Peyer's patch (tissue), 4 donors: ENCODE measurements at regions not wholly inside any gene's neighbourhood (a gene's known extent, or its start where the extent isn't known, plus 50 kb on each side); places are given as distances from the start of the nearest gene placed in this dataset.

Experiments
- DNase-seq, 3 donors: peaks; one replicate each; pipeline ENCODE4 v3.0.0-alpha.2; 2017 to 2019
- H3K27ac ChIP-seq, 4 donors: fragments of 200-600 bp; sonication (generic); one replicate each; pipeline ENCODE4 v1.5.1; 2016 to 2019
- H3K27me3 ChIP-seq, 2 donors: fragments of 200-600 bp; sonication (generic); one replicate each; pipeline ENCODE4 v1.5.1; 2019
- H3K36me3 ChIP-seq, 3 donors: fragments of 200-600 bp; sonication (generic); one replicate each; pipeline ENCODE4 v1.5.1; 2016 to 2019
- H3K4me1 ChIP-seq, 4 donors: fragments of 200-600 bp; sonication (generic); one replicate each; pipeline ENCODE4 v1.5.1; 2016 to 2019
- H3K4me3 ChIP-seq, 4 donors: fragments of 200-600 bp; sonication (generic); 1 replicate in 3 of 4; 2 replicates in 1 of 4; pipeline ENCODE4 v1.5.1; 2016 to 2019; ENCODE audit warnings: mild to moderate bottlenecking in 1 of 4
- H3K9me3 ChIP-seq, 4 donors: fragments of 200-600 bp; sonication (generic); one replicate each; pipeline ENCODE4 v1.5.1; 2016 to 2019; ENCODE audit warnings: mild to moderate bottlenecking in 1 of 4
- POLR2A ChIP-seq, 2 donors: fragments of 450-650 bp; IDR thresholded peaks; one replicate each; pipeline ENCODE4 v1.5.1; 2017; ENCODE audit warnings: antibody characterized with exemption in 2 of 2, mild to moderate bottlenecking in 2 of 2, moderate library complexity in 2 of 2
- TF ChIP-seq, protein P1 (sequence below), 6 experiments: fragments of 450-650 bp in 4 of 6; fragments of 200-600 bp in 2 of 6; sonication (generic) in 1 of 6; IDR thresholded peaks; one replicate each; pipeline ENCODE4 v1.5.1; 2017 to 2019; ENCODE audit warnings: antibody characterized with exemption in 6 of 6, mild to moderate bottlenecking in 3 of 6, moderate library complexity in 1 of 6

DNA sequence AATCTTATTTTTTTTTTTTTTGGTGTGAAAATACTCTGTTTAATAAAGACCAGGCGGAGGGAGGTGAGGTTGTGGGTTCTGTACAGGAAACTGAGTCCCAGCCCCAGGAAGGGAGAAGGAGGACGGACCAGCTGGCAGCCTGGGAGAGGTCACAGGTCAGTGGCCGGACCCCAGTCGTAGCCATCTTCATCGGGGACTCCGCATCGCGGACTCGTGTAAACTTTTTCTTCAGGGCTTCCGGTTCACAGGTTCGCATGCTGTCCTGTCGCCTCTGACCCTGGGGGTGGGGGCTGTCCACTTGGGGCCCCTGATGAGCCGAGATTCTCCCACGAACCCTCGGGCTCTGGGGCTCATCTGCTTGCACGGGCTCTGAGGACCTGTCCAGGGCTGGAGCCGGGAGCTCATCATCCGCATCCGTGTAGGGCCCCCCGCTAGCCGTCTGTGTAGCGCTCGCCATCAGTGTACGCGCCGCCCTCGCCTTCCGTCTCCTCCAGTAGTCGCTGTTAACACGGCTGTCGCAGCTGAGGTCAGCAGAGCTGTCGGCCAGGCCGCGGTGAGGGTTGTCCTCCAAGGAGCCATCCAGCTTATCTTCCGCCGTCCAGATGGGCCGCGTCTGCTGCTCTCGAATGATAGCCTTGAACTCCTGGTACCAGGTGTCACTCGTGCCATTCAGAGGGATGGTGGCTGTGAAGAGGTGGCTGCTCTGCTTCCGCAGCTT, 975.7 kb upstream of the PRMT6 start:
- no peaks in the 10 kb centered on the region for H3K4me1 ChIP-seq
- no peak for DNase-seq

DNA sequence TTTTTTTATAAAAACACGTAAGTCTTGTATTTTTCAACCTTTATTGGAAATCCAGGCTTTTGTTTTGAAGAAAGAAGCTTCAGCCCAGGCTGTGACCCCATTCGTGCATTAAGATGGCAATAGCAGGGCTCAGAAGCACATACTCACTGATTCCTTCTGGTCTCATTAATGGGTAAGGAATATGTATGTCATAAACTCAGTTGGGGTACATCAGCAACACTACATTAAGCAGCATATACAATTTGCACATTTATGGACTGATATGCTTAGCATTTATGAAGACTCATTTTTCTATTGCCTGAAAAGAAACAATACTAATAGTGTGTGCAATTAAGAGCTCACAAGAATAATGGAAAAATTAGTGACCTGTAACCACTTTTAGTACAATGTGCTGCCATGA, 945.4 kb upstream of the PRMT6 start:
- Histone ChIP-seq H3K9me3 (no peaks in the 10 kb centered on the region), H3K27ac (no peak overlapping the region), H3K4me3 (no peak overlapping the region), H3K27me3 (no peaks in the 10 kb centered on the region), H3K4me1 (no peaks in the 10 kb centered on the region), H3K36me3 (no peaks in the 10 kb centered on the region)
- TF ChIP-seq, protein P1, sequence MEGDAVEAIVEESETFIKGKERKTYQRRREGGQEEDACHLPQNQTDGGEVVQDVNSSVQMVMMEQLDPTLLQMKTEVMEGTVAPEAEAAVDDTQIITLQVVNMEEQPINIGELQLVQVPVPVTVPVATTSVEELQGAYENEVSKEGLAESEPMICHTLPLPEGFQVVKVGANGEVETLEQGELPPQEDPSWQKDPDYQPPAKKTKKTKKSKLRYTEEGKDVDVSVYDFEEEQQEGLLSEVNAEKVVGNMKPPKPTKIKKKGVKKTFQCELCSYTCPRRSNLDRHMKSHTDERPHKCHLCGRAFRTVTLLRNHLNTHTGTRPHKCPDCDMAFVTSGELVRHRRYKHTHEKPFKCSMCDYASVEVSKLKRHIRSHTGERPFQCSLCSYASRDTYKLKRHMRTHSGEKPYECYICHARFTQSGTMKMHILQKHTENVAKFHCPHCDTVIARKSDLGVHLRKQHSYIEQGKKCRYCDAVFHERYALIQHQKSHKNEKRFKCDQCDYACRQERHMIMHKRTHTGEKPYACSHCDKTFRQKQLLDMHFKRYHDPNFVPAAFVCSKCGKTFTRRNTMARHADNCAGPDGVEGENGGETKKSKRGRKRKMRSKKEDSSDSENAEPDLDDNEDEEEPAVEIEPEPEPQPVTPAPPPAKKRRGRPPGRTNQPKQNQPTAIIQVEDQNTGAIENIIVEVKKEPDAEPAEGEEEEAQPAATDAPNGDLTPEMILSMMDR (IDR thresholded peaks at IDR 0.05), result no peak
- no peak for TF ChIP-seq POLR2A (IDR thresholded peaks at IDR 0.05)
- DNase-seq, result no peak

More for the DNA sequence above, 975.7 kb upstream of the PRMT6 start:
- Histone ChIP-seq H3K4me3 (no peak overlapping the region), H3K27ac (no peak overlapping the region), H3K27me3 (no peaks in the 10 kb centered on the region), H3K9me3 (no peaks in the 10 kb centered on the region), H3K36me3 (no peaks in the 10 kb centered on the region)
- no peak for TF ChIP-seq POLR2A (IDR thresholded peaks at IDR 0.05)
- TF ChIP-seq, protein P1 (IDR thresholded peaks at IDR 0.05), result no peak

DNA sequence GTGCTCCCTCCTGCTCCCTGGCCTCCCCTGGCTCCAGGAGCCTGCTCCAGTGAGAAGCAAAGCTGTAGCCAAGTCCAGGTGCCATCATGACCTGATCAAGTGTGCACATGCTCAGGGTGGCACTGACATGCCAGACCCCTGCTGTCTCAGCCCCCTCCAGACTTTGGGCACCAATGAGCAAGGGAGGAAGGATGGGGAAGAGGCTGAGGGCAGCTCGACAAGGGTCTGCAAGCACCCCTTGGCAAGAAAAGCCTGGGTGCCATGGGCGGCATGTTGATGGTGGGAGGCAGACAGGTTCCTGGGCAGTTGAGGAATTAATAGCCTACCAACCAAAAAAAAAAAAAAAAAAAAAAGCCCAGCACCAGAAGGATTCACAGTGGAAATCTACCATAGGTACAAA, 942.6 kb upstream of the PRMT6 start:
- Histone ChIP-seq H3K4me1 (no peaks in the 10 kb centered on the region), H3K9me3 (no peaks in the 10 kb centered on the region), H3K4me3 (no peak overlapping the region)

DNA sequence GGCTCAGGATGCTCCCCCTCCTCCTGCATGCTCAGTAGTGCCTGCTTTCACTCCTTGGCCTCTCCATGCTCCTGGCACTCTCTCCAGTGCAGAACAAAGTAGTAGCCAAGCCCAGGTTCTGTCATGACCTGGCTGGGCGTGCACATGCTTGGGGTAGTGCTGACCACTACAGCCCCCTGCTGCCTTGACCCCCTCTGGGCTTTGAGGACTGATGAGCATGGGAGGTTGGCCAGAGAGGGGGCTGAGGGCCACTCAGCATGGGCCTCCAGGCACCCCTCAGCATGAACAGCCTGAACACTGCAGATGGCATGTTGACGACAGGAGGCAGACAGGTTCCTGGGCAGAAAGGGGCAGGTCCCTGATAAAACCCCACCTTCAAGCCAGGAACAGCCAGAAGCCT, 935.7 kb upstream of the PRMT6 start:
- Histone ChIP-seq H3K36me3 (no peaks in the 10 kb centered on the region), H3K4me1 (no peaks in the 10 kb centered on the region), H3K27ac (no peak overlapping the region), H3K4me3 (no peak overlapping the region), H3K27me3 (no peaks in the 10 kb centered on the region), H3K9me3 (peaks cover 0 to 7% (median 0%) of the 10 kb centered on the region in 4 donors)
- no peak for TF ChIP-seq POLR2A (IDR thresholded peaks at IDR 0.05)
- TF ChIP-seq, protein P1 (IDR thresholded peaks at IDR 0.05), result no peak
- DNase-seq, result no peak

More for the DNA sequence above, 942.6 kb upstream of the PRMT6 start:
- Histone ChIP-seq H3K27ac (no peak overlapping the region), H3K36me3 (no peaks in the 10 kb centered on the region), H3K27me3 (no peaks in the 10 kb centered on the region)
- no peak for TF ChIP-seq POLR2A (IDR thresholded peaks at IDR 0.05)
- TF ChIP-seq, protein P1 (IDR thresholded peaks at IDR 0.05), result no peak
- DNase-seq, result no peak

DNA sequence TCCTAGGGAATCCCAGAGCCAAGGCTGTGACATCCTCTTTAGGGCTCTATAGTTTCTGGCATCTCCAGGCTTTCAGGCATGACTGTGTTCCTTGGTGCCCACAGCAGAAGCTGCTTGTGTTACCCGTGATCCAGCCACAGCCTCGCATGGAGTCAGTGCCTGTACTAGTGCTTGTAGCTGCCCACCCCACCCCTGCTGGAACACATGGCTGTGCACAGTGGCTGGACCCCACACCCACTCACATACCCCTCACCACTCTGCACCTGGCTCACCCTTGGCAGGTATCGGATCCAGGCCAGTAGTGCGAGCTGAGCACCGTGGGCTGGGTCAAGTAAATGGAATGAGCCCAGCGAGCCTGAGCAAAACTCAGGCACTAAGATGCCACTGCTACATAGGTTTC, 934.7 kb upstream of the PRMT6 start:
- H3K4me3 ChIP-seq, result no peak overlapping the region
- TF ChIP-seq POLR2A (IDR thresholded peaks at IDR 0.05), result no peak
- TF ChIP-seq, protein P1 (IDR thresholded peaks at IDR 0.05), result no peak
- H3K27ac ChIP-seq, result no peak overlapping the region
- DNase-seq, result no peak
- no peaks in the 10 kb centered on the region for H3K27me3 ChIP-seq
- H3K4me1 ChIP-seq, result no peaks in the 10 kb centered on the region
- peaks cover 0 to 7% (median 0%) of the 10 kb centered on the region in 4 donors for H3K9me3 ChIP-seq
- no peaks in the 10 kb centered on the region for H3K36me3 ChIP-seq
